ENCODE measurements at regions not wholly inside any gene's neighbourhood (a gene's known extent, or its start where the extent isn't known, plus 50 kb on each side); places are given as distances from the start of the nearest gene placed in this dataset.

GRCh38 chr3:65169961-65170360 is 482.2 kb upstream of the ADAMTS9 start:
- TF ChIP-seq REST (IDR thresholded peaks at IDR 0.05; ENCODE audit: insufficient replicate concordance, low read depth), result no peak
- no peak for TF ChIP-seq CTCF (IDR thresholded peaks at IDR 0.05; ENCODE audit: insufficient read depth, low read length)

Measured in HL-60 (cell line).